Fibroblast of the aortic adventitia (primary cell): ENCODE measurements at regions not wholly inside any gene's neighbourhood (a gene's known extent, or its start where the extent isn't known, plus 50 kb on each side); places are given as distances from the start of the nearest gene placed in this dataset.
A peak's percentile ranks its signal among the peaks of the same experiment; 100 is the strongest.

ENCODE experiments used
- DNase-seq: peaks from one replicate; pipeline ENCODE4 v3.0.0-alpha.2; 2010; ENCODE audit warnings: low read depth
- H3K4me3 ChIP-seq: 2 replicates; pipeline ENCODE4 v1.5.1; 2011; ENCODE audit warnings: low read depth, mild to moderate bottlenecking, control low read depth, low read length, moderate library complexity
- CTCF ChIP-seq: IDR thresholded peaks from 2 replicates; pipeline ENCODE4 v1.5.1; 2011; ENCODE audit warnings: mild to moderate bottlenecking, low read length, control low read depth, inconsistent platforms; ENCODE audit not compliant: insufficient read depth

- DNase-seq: no peak
- TF ChIP-seq CTCF: no peak
- H3K4me3 ChIP-seq: no peak overlapping the region
Observed at GRCh38 chr12:59517522-59517921, 78.3 kb upstream of the SLC16A7 start.

- TF ChIP-seq CTCF: no peak
- no peak for DNase-seq
- no peak overlapping the region for H3K4me3 ChIP-seq
Observed at GRCh38 chr12:59500915-59501314, 94.9 kb upstream of the SLC16A7 start.

- no peak for DNase-seq
- H3K4me3 ChIP-seq: no peak overlapping the region
- TF ChIP-seq CTCF: no peak
Observed at GRCh38 chr12:59500335-59500734, 95.5 kb upstream of the SLC16A7 start.

- no peak overlapping the region for H3K4me3 ChIP-seq
- TF ChIP-seq CTCF: no peak
- DNase-seq: no peak
Observed at GRCh38 chr12:59499774-59500173, 96.1 kb upstream of the SLC16A7 start.

- DNase-seq: no peak
- no peak for TF ChIP-seq CTCF
- no peak overlapping the region for H3K4me3 ChIP-seq
Observed at GRCh38 chr12:59494617-59495016, 101.2 kb upstream of the SLC16A7 start.

GRCh38 chr12:59491877-59492276 lies 104.0 kb upstream of the SLC16A7 start:
- H3K4me3 ChIP-seq: no peak overlapping the region
- no peak for TF ChIP-seq CTCF
- DNase-seq: no peak

GRCh38 chr12:59486827-59487226 lies 109.0 kb upstream of the SLC16A7 start:
- peak; percentile 1 for DNase-seq
- H3K4me3 ChIP-seq: no peak overlapping the region
- TF ChIP-seq CTCF: no peak
